Gastrocnemius medialis (tissue), 4 donors: ENCODE measurements at regions not wholly inside any gene's neighbourhood (a gene's known extent, or its start where the extent isn't known, plus 50 kb on each side); places are given as distances from the start of the nearest gene placed in this dataset.

Experiments used
- ATAC-seq, 2 donors: fragments of 150-250 bp; one replicate each; pipeline ENCODE4 v1.9.1; 2016
- DNase-seq, 2 donors: peaks; one replicate each; pipeline ENCODE4 v3.0.0-alpha.2; 2019
- H3K27ac ChIP-seq, 4 donors: fragments of 200-600 bp; sonication (generic); 1 replicate in 1 of 4; 2 replicates in 3 of 4; pipeline ENCODE4 v1.5.1; 2016 to 2018; ENCODE audit warnings: mild to moderate bottlenecking in 2 of 4, moderate library complexity in 1 of 4
- H3K27me3 ChIP-seq, 3 donors: fragments of 200-600 bp; sonication (generic) in 2 of 3; 1 replicate in 1 of 3; 2 replicates in 2 of 3; pipeline versions ENCODE4 v1.5.1 to v1.6.0; 2016 to 2019; ENCODE audit warnings: mild to moderate bottlenecking in 1 of 3, moderate library complexity in 1 of 3
- H3K36me3 ChIP-seq, 2 donors: fragments of 200-600 bp; sonication (generic) in 1 of 2; one replicate each; pipeline ENCODE4 v1.5.1; 2017 to 2018
- H3K4me1 ChIP-seq, 2 donors: fragments of 200-600 bp; sonication (generic) in 1 of 2; one replicate each; pipeline ENCODE4 v1.5.1; 2016 to 2017; ENCODE audit warnings: mild to moderate bottlenecking in 2 of 2
- H3K4me3 ChIP-seq, 4 donors: fragments of 200-600 bp; sonication (generic) in 3 of 4; 1 replicate in 1 of 4; 2 replicates in 3 of 4; pipeline ENCODE4 v1.5.1; 2016 to 2019; ENCODE audit warnings: mild to moderate bottlenecking in 2 of 4
- H3K9me3 ChIP-seq, 3 donors: fragments of 200-600 bp; sonication (generic) in 2 of 3; 1 replicate in 1 of 3; 2 replicates in 2 of 3; pipeline ENCODE4 v1.5.1; 2016 to 2019
- CTCF ChIP-seq, 5 experiments: fragments of 450-650 bp in 3 of 5; fragments of 200-600 bp in 2 of 5; sonication (generic) in 2 of 5; IDR thresholded peaks in 4 of 5; conservative IDR thresholded peaks in 1 of 5; 1 replicate in 4 of 5; 2 replicates in 1 of 5; pipeline ENCODE4 v1.5.1; 2016 to 2019; ENCODE audit warnings: antibody characterized with exemption in 5 of 5, mild to moderate bottlenecking in 3 of 5, moderate library complexity in 3 of 5
- POLR2A ChIP-seq, 2 donors: fragments of 450-650 bp; IDR thresholded peaks; one replicate each; pipeline ENCODE4 v1.6.1; 2017; ENCODE audit warnings: antibody characterized with exemption in 2 of 2, mild to moderate bottlenecking in 2 of 2, moderate library complexity in 2 of 2
- in situ Hi-C, 4 donors: fragments of 200-750 bp; cut with MboI; loops; one replicate each; pipeline versions ENCODE4 v1.15.0 to v1.8.0; 2017; ENCODE audit warnings: low sequenced_read_pairs in 4 of 4
- intact Hi-C: fragments of 100-400 bp; cut with DNase I; formaldehyde crosslinking; loops from one replicate; pipeline ENCODE4 v1.15.1; 2023; ENCODE audit warnings: low total_unique reads

DNA sequence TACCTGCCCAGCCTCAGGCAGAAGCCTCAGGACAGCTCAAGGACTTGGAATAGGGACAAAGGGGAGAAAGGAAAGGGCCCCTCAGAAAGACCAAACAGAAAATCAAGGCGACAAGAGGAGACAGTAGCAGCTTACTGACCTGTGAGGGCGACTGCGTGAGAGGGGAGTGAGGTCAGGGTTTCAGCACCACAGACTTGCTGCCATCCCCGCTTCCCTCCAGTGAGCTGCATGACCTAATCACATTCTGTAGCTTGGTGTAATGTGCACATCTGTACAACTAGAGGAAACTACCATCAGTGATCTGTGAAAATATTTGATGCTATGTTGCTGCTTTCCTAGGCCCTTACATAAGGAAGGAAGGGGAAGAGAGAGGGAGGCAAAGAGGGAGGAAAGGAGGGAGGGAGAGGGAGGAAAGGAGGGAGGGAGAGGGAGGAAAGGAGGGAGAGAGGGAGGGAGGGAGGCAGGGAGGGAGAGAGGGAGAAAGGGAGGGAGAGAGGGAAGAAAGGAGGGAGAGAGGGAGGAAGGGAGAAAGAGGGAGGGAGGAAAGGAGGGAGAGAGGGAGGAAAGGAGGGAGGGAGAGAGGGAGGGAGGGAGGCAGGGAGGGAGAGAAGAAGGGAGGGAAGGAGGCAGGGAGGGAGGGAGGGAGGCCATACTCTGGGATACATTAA, 404.9 kb upstream of the CDH5 start:
- DNase-seq (no peak), ATAC-seq (no peak)
- Histone ChIP-seq H3K36me3 (no peaks in the 10 kb centered on the region), H3K27ac (no peak overlapping the region), H3K4me1 (no peaks in the 10 kb centered on the region), H3K4me3 (no peak overlapping the region), H3K9me3 (no peaks in the 10 kb centered on the region), H3K27me3 (no peaks in the 10 kb centered on the region)
- intact Hi-C loops, result no loop called here
- in situ Hi-C loops, result no loop called here
- no peak for TF ChIP-seq POLR2A (IDR thresholded peaks at IDR 0.05)
- no peak for TF ChIP-seq CTCF (IDR thresholded peaks at IDR 0.05 in 4 of 5, conservative IDR thresholded peaks at IDR 0.05 in 1 of 5)

- Histone ChIP-seq H3K4me1 (no peaks in the 10 kb centered on the region), H3K36me3 (no peaks in the 10 kb centered on the region), H3K9me3 (no peaks in the 10 kb centered on the region), H3K27me3 (no peaks in the 10 kb centered on the region), H3K4me3 (no peak overlapping the region), H3K27ac (no peak overlapping the region)
- intact Hi-C loops, result no loop called here
- TF ChIP-seq CTCF (IDR thresholded peaks at IDR 0.05 in 4 of 5, conservative IDR thresholded peaks at IDR 0.05 in 1 of 5), result no peak
- TF ChIP-seq POLR2A (IDR thresholded peaks at IDR 0.05), result no peak
- in situ Hi-C loops, result no loop called here
- no peak for ATAC-seq
- no peak for DNase-seq
Measured at GRCh38 chr16:65959983-65960382, 406.5 kb upstream of the CDH5 start.

GRCh38 chr16:65958086-65958485, 408.4 kb upstream of the CDH5 start:
- Histone ChIP-seq H3K4me1 (no peaks in the 10 kb centered on the region), H3K4me3 (no peak overlapping the region), H3K27me3 (no peaks in the 10 kb centered on the region), H3K36me3 (no peaks in the 10 kb centered on the region), H3K9me3 (no peaks in the 10 kb centered on the region), H3K27ac (no peak overlapping the region)
- intact Hi-C loops, result no loop called here
- in situ Hi-C loops, result no loop called here
- no peak for DNase-seq
- TF ChIP-seq POLR2A (IDR thresholded peaks at IDR 0.05) (no peak), CTCF (IDR thresholded peaks at IDR 0.05 in 4 of 5, conservative IDR thresholded peaks at IDR 0.05 in 1 of 5) (no peak)
- no peak for ATAC-seq

- DNase-seq, result no peak
- Histone ChIP-seq H3K9me3 (no peaks in the 10 kb centered on the region), H3K27ac (no peak overlapping the region), H3K4me1 (no peaks in the 10 kb centered on the region), H3K27me3 (no peaks in the 10 kb centered on the region), H3K36me3 (no peaks in the 10 kb centered on the region), H3K4me3 (no peak overlapping the region)
- ATAC-seq, result no peak
- TF ChIP-seq POLR2A (IDR thresholded peaks at IDR 0.05) (no peak), CTCF (IDR thresholded peaks at IDR 0.05 in 4 of 5, conservative IDR thresholded peaks at IDR 0.05 in 1 of 5) (no peak)
- in situ Hi-C loops, result no loop called here
- intact Hi-C loops, result no loop called here
Measured at GRCh38 chr16:65956100-65956499, 410.4 kb upstream of the CDH5 start.

DNA sequence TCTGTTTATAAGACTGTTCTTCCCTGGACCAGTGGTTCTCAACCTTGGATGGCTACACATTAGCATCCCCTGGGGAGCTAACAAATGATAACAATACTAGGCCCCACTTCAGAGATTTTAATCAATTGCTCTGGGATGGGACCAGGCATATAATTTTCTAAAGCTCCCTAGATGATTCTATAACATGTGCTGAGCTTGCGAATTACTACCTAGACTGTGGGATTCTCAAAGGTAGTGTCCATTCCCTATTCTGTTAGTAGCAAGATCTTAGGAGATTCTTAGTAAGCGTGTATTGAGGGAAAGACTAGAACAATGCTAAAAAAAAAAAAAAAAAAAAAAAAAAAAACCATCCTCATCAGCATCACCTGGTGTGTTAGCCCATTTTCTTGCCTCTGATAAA, 412.0 kb upstream of the CDH5 start:
- TF ChIP-seq POLR2A (IDR thresholded peaks at IDR 0.05) (no peak), CTCF (IDR thresholded peaks at IDR 0.05 in 4 of 5, conservative IDR thresholded peaks at IDR 0.05 in 1 of 5) (no peak)
- Histone ChIP-seq H3K27me3 (no peaks in the 10 kb centered on the region), H3K27ac (no peak overlapping the region), H3K4me1 (no peaks in the 10 kb centered on the region), H3K36me3 (no peaks in the 10 kb centered on the region), H3K9me3 (no peaks in the 10 kb centered on the region), H3K4me3 (no peak overlapping the region)
- no peak for DNase-seq
- in situ Hi-C loops, result no loop called here
- no peak for ATAC-seq
- intact Hi-C loops, result no loop called here
